ENCODE measurements at regions not wholly inside any gene's neighbourhood (a gene's known extent, or its start where the extent isn't known, plus 50 kb on each side); places are given as distances from the start of the nearest gene placed in this dataset.

DNA sequence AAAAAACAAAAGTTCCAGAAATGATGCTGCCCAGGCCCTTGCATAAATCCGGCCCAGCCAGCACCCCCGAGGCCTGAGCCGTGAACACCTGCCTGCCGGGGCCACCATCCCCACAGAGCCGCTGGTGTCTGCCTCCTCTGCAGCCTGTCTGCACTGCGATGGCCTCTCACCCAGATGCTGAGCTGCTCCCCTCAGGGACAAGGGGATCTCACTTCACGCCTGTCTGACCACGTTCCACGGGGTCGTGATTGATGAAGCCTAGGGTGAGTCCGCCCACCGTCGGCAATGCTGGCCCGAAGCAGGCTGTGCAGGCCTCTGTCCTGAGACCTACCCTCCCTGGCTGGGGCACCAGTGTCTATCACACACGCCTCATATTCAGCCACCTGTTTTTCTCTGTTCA is 444.2 kb downstream of the EIPR1 start:
- H3K4me2 ChIP-seq (ENCODE audit: low read length): no peak overlapping the region
- H3K4me3 ChIP-seq (ENCODE audit: low read length): no peak overlapping the region
- H3K36me3 ChIP-seq (ENCODE audit: control insufficient read depth, low read length): no peaks in the 10 kb centered on the region
- H3F3A ChIP-seq (ENCODE audit: control insufficient read depth, insufficient read depth): no peaks in the 10 kb centered on the region
- H4K20me1 ChIP-seq (ENCODE audit: control insufficient read depth, insufficient read depth, low read depth, low read length): no peaks in the 10 kb centered on the region
- TF ChIP-seq CTCF (IDR thresholded peaks at IDR 0.05; ENCODE audit: low read depth, low read length, poor library complexity, severe bottlenecking): no peak
- no peak for TF ChIP-seq EZH2phosphoT487 (IDR thresholded peaks at IDR 0.05; ENCODE audit: borderline replicate concordance, low read length)
- no peaks in the 10 kb centered on the region for H3K9me2 ChIP-seq (replicated peaks; ENCODE audit: control insufficient read depth, low read length)
- no peaks in the 10 kb centered on the region for H3K27me3 ChIP-seq (ENCODE audit: control insufficient read depth, low read length)
- H3K9me3 ChIP-seq (ENCODE audit: control insufficient read depth, insufficient read depth, low read length): no peaks in the 10 kb centered on the region
- H3K4me1 ChIP-seq (ENCODE audit: control insufficient read depth, low read length): no peaks in the 10 kb centered on the region
- no peak overlapping the region for H3K27ac ChIP-seq (ENCODE audit: low read depth, low read length)
- no peaks in the 10 kb centered on the region for H3K79me2 ChIP-seq (ENCODE audit: control insufficient read depth, low read length)

DNA sequence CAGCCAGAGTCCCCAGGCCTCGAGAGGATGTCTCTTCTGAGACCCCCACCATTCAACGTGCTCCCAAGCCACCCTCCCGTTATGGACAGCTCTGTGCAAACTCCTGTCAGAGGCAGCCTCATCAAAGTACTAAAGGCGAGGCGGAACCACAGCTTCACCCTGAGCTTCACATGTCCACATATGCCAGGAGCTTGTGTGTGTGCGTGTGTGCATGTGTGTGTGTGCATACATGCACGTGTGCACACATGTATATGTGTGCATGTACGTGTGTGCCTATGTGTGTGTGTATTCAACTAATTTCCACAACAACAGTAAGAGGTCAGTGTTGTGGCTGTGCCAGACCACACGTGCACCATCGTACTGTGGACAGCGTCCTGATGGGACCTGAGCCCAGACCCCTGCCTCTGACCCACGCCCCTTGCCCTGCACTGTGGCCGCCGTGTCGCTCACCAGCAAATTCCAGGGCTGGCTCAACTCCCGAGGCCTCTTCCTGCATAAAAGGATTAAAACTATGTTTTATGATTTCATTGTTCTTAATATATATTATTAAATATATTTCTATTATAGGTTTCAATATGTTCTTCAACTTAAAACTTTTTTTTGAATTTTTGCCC is 444.8 kb downstream of the EIPR1 start:
- TF ChIP-seq EZH2phosphoT487 (IDR thresholded peaks at IDR 0.05; ENCODE audit: borderline replicate concordance, low read length) (no peak), CTCF (IDR thresholded peaks at IDR 0.05; ENCODE audit: low read depth, low read length, poor library complexity, severe bottlenecking) (no peak)
- H3K9me2 ChIP-seq (replicated peaks; ENCODE audit: control insufficient read depth, low read length): no peaks in the 10 kb centered on the region
- H3K9me3 ChIP-seq (ENCODE audit: control insufficient read depth, insufficient read depth, low read length): no peaks in the 10 kb centered on the region
- H3K4me1 ChIP-seq (ENCODE audit: control insufficient read depth, low read length): no peaks in the 10 kb centered on the region
- no peaks in the 10 kb centered on the region for H3K36me3 ChIP-seq (ENCODE audit: control insufficient read depth, low read length)
- no peaks in the 10 kb centered on the region for H4K20me1 ChIP-seq (ENCODE audit: control insufficient read depth, insufficient read depth, low read depth, low read length)
- H3K79me2 ChIP-seq (ENCODE audit: control insufficient read depth, low read length): no peaks in the 10 kb centered on the region
- no peaks in the 10 kb centered on the region for H3K27me3 ChIP-seq (ENCODE audit: control insufficient read depth, low read length)
- H3K27ac ChIP-seq (ENCODE audit: low read depth, low read length): no peak overlapping the region
- H3K4me3 ChIP-seq (ENCODE audit: low read length): no peak overlapping the region
- H3K4me2 ChIP-seq (ENCODE audit: low read length): no peak overlapping the region
- no peaks in the 10 kb centered on the region for H3F3A ChIP-seq (ENCODE audit: control insufficient read depth, insufficient read depth)

- Histone ChIP-seq H3K4me2 (ENCODE audit: low read length) (no peak overlapping the region), H4K20me1 (ENCODE audit: control insufficient read depth, insufficient read depth, low read depth, low read length) (no peaks in the 10 kb centered on the region), H3K9me3 (ENCODE audit: control insufficient read depth, insufficient read depth, low read length) (no peaks in the 10 kb centered on the region), H3K9me2 (replicated peaks; ENCODE audit: control insufficient read depth, low read length) (no peaks in the 10 kb centered on the region), H3K27me3 (ENCODE audit: control insufficient read depth, low read length) (no peaks in the 10 kb centered on the region), H3K27ac (ENCODE audit: low read depth, low read length) (no peak overlapping the region), H3K4me1 (ENCODE audit: control insufficient read depth, low read length) (no peaks in the 10 kb centered on the region), H3K36me3 (ENCODE audit: control insufficient read depth, low read length) (no peaks in the 10 kb centered on the region), H3F3A (ENCODE audit: control insufficient read depth, insufficient read depth) (no peaks in the 10 kb centered on the region), H3K4me3 (ENCODE audit: low read length) (no peak overlapping the region), H3K79me2 (ENCODE audit: control insufficient read depth, low read length) (no peaks in the 10 kb centered on the region)
- TF ChIP-seq EZH2phosphoT487 (IDR thresholded peaks at IDR 0.05; ENCODE audit: borderline replicate concordance, low read length) (no peak), CTCF (IDR thresholded peaks at IDR 0.05; ENCODE audit: low read depth, low read length, poor library complexity, severe bottlenecking) (no peak)
Measured at GRCh38 chr2:2932189-2932588, 445.4 kb downstream of the EIPR1 start.

All from DOHH2 (cell line).